OCI-LY3 (cell line): ENCODE measurements at regions not wholly inside any gene's neighbourhood (a gene's known extent, or its start where the extent isn't known, plus 50 kb on each side); places are given as distances from the start of the nearest gene placed in this dataset.

Source experiments
- EZH2phosphoT487 ChIP-seq: fragments of 200-600 bp; shearing (Covaris generic); IDR thresholded peaks from 2 replicates; pipeline ENCODE4 v1.6.1; 2018; ENCODE audit warnings: antibody characterized with exemption, mixed run types, low read depth
- TF ChIP-seq, protein P1 (sequence below): fragments of 200-600, 300-600 bp; sonication (generic); IDR thresholded peaks from 2 replicates; pipeline ENCODE4 v1.5.1; 2014; ENCODE audit warnings: antibody characterized with exemption, low read length, low read depth

GRCh38 chr1:29565490-29565889 lies 329.2 kb downstream of the PTPRU start:
- TF ChIP-seq, protein P1, sequence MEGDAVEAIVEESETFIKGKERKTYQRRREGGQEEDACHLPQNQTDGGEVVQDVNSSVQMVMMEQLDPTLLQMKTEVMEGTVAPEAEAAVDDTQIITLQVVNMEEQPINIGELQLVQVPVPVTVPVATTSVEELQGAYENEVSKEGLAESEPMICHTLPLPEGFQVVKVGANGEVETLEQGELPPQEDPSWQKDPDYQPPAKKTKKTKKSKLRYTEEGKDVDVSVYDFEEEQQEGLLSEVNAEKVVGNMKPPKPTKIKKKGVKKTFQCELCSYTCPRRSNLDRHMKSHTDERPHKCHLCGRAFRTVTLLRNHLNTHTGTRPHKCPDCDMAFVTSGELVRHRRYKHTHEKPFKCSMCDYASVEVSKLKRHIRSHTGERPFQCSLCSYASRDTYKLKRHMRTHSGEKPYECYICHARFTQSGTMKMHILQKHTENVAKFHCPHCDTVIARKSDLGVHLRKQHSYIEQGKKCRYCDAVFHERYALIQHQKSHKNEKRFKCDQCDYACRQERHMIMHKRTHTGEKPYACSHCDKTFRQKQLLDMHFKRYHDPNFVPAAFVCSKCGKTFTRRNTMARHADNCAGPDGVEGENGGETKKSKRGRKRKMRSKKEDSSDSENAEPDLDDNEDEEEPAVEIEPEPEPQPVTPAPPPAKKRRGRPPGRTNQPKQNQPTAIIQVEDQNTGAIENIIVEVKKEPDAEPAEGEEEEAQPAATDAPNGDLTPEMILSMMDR = no peak
- no peak for TF ChIP-seq EZH2phosphoT487
